Spleen (tissue), 7 donors: ENCODE measurements at regions not wholly inside any gene's neighbourhood (a gene's known extent, or its start where the extent isn't known, plus 50 kb on each side); places are given as distances from the start of the nearest gene placed in this dataset.

Experiments used
- POLR2A ChIP-seq, 3 donors: fragments of 450-650 bp; IDR thresholded peaks; one replicate each; pipeline ENCODE4 v1.5.1; 2017; ENCODE audit warnings: antibody characterized with exemption in 3 of 3, mild to moderate bottlenecking in 1 of 3
- POLR2AphosphoS5 ChIP-seq, 3 donors: sonication (generic); formaldehyde crosslinking; IDR thresholded peaks; one replicate each; pipeline ENCODE4 v1.5.1; 2017; ENCODE audit warnings: antibody characterized with exemption in 3 of 3
- TF ChIP-seq, protein P1 (sequence below), 11 experiments: fragments of 200-600 bp in 7 of 11; fragments of 450-650 bp in 4 of 11; sonication (generic) in 4 of 11; IDR thresholded peaks in 8 of 11; conservative IDR thresholded peaks in 3 of 11; 1 replicate in 7 of 11; 2 replicates in 4 of 11; pipeline versions ENCODE4 v1.4.0 to v1.8.0; 2016 to 2021; ENCODE audit warnings: antibody characterized with exemption in 11 of 11, inconsistent platforms in 4 of 11, mild to moderate bottlenecking in 1 of 11
- donor health status: DM: no; HTN: no; CAD: no; lungs with moderate emphysema.
- donor health status: DM: no; HTN: no; CAD: no.
- donor health status: DM: no; HTN: no; CAD: no.

DNA sequence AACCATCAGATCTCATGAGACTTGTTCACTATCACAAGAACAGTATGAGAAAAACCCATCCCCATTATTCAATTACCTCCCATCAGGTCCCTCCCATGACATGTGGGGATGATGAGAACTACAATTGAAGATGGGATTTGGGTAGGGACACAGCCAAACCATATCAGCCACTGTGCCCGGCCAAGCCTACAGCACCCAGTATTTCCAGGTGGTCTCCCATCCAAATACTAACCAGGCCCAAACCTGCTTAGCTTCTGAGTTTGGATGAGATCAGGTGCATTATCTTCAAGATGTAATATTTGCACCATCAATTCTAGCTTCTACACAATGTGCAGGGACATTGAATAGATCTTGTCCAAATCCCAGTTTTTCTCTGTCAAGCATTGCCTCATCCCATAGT is 196.9 kb downstream of the BAMBI start:
- no peak for TF ChIP-seq POLR2A (IDR thresholded peaks at IDR 0.05)
- TF ChIP-seq, protein P1, sequence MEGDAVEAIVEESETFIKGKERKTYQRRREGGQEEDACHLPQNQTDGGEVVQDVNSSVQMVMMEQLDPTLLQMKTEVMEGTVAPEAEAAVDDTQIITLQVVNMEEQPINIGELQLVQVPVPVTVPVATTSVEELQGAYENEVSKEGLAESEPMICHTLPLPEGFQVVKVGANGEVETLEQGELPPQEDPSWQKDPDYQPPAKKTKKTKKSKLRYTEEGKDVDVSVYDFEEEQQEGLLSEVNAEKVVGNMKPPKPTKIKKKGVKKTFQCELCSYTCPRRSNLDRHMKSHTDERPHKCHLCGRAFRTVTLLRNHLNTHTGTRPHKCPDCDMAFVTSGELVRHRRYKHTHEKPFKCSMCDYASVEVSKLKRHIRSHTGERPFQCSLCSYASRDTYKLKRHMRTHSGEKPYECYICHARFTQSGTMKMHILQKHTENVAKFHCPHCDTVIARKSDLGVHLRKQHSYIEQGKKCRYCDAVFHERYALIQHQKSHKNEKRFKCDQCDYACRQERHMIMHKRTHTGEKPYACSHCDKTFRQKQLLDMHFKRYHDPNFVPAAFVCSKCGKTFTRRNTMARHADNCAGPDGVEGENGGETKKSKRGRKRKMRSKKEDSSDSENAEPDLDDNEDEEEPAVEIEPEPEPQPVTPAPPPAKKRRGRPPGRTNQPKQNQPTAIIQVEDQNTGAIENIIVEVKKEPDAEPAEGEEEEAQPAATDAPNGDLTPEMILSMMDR (IDR thresholded peaks at IDR 0.05 in 8 of 11, conservative IDR thresholded peaks at IDR 0.05 in 3 of 11): no peak
- TF ChIP-seq POLR2AphosphoS5 (IDR thresholded peaks at IDR 0.05): no peak
